ENCODE measurements at regions not wholly inside any gene's neighbourhood (a gene's known extent, or its start where the extent isn't known, plus 50 kb on each side); places are given as distances from the start of the nearest gene placed in this dataset.

- TF ChIP-seq POLR2A (IDR thresholded peaks at IDR 0.05) (no peak), CTCF (IDR thresholded peaks at IDR 0.05) (no peak)
Observed at GRCh38 chr1:25137521-25138395, 94.5 kb downstream of the SYF2 start.
